Activated CD4-positive, alpha-beta T cell treated with anti-CD3 and anti-CD28 coated beads, Interleukin-10, Interleukin-2, amounts not matched to agents 100 ng/mL and 50 ng/mL, durations not matched to agents 16 hours and 8 hours (primary cell): ENCODE measurements at regions not wholly inside any gene's neighbourhood (a gene's known extent, or its start where the extent isn't known, plus 50 kb on each side); places are given as distances from the start of the nearest gene placed in this dataset.

Experiments
- DNase-seq: peaks from one replicate; pipeline ENCODE4 v3.0.0-alpha.2; 2020

GRCh38 chr4:43837604-43838003 lies 611.0 kb downstream of the KCTD8 start:
- DNase-seq: no peak

- DNase-seq: no peak
Measured at GRCh38 chr4:43842594-43842993, 606.0 kb downstream of the KCTD8 start.

- no peak for DNase-seq
Measured at GRCh38 chr4:43843501-43843900, 605.1 kb downstream of the KCTD8 start.

GRCh38 chr4:43846111-43846587 lies 602.5 kb downstream of the KCTD8 start:
- DNase-seq: no peak

GRCh38 chr4:43853565-43854264 lies 594.9 kb downstream of the KCTD8 start:
- no peak for DNase-seq

- no peak for DNase-seq
Measured at GRCh38 chr4:43855283-43855682, 593.3 kb downstream of the KCTD8 start.

- no peak for DNase-seq
Measured at GRCh38 chr4:43864616-43865146, 583.9 kb downstream of the KCTD8 start.

- no peak for DNase-seq
Measured at GRCh38 chr4:43867908-43868307, 580.7 kb downstream of the KCTD8 start.

- DNase-seq: no peak
Measured at GRCh38 chr4:43875655-43876054, 573.0 kb downstream of the KCTD8 start.

GRCh38 chr4:43882470-43882869 lies 566.1 kb downstream of the KCTD8 start:
- no peak for DNase-seq

GRCh38 chr4:43886196-43886595 lies 562.4 kb downstream of the KCTD8 start:
- DNase-seq: no peak

GRCh38 chr4:43898836-43899235 lies 549.8 kb downstream of the KCTD8 start:
- DNase-seq: no peak

GRCh38 chr4:43903456-43903855 lies 545.2 kb downstream of the KCTD8 start:
- no peak for DNase-seq

- DNase-seq: no peak
Measured at GRCh38 chr4:43918377-43918776, 530.2 kb downstream of the KCTD8 start.

- DNase-seq: no peak
Measured at GRCh38 chr4:43932448-43932847, 516.2 kb downstream of the KCTD8 start.

GRCh38 chr4:43943998-43944397 lies 504.6 kb downstream of the KCTD8 start:
- no peak for DNase-seq

GRCh38 chr4:43959976-43960375 lies 488.6 kb downstream of the KCTD8 start:
- DNase-seq: no peak

GRCh38 chr4:43968011-43968410 lies 480.6 kb downstream of the KCTD8 start:
- DNase-seq: no peak

- no peak for DNase-seq
Measured at GRCh38 chr4:43983610-43984009, 465.0 kb downstream of the KCTD8 start.

GRCh38 chr4:43987331-43987944 lies 461.2 kb downstream of the KCTD8 start:
- DNase-seq: no peak

GRCh38 chr4:43990551-43990950 lies 458.1 kb downstream of the KCTD8 start:
- no peak for DNase-seq

- DNase-seq: no peak
Measured at GRCh38 chr4:43990963-43991362, 457.6 kb downstream of the KCTD8 start.

- no peak for DNase-seq
Measured at GRCh38 chr4:43992552-43992951, 456.1 kb downstream of the KCTD8 start.

GRCh38 chr4:43993196-43993902 lies 455.3 kb downstream of the KCTD8 start:
- DNase-seq: no peak
